SJCRH30 (cell line): ENCODE measurements at regions not wholly inside any gene's neighbourhood (a gene's known extent, or its start where the extent isn't known, plus 50 kb on each side); places are given as distances from the start of the nearest gene placed in this dataset.
"Not testable (repeated sequence)": the region's sequence is repeated elsewhere in the genome, so short reads cannot be mapped to it uniquely, and the experiment has no call there.

ENCODE experiments used
- DNase-seq, 2 experiments: peaks; one replicate each; pipeline ENCODE4 v3.0.0-alpha.2; 2015 to 2020
- H3K27ac ChIP-seq: fragments of 250-450 bp; sonication (Bioruptor Pico); 2 replicates; pipeline ENCODE4 v1.5.1; 2020; ENCODE audit warnings: mild to moderate bottlenecking, moderate library complexity
- H3K27me3 ChIP-seq: fragments of 250-450 bp; sonication (Bioruptor Pico); 2 replicates; pipeline ENCODE4 v1.5.1; 2020; ENCODE audit warnings: mild to moderate bottlenecking, moderate library complexity
- H3K36me3 ChIP-seq: fragments of 250-450 bp; sonication (Bioruptor Pico); 2 replicates; pipeline ENCODE4 v1.5.1; 2020; ENCODE audit warnings: mild to moderate bottlenecking, moderate library complexity
- H3K4me1 ChIP-seq: fragments of 250-450 bp; sonication (Bioruptor Pico); 2 replicates; pipeline ENCODE4 v1.5.1; 2020; ENCODE audit warnings: mild to moderate bottlenecking, moderate library complexity
- H3K4me3 ChIP-seq: fragments of 250-450 bp; sonication (Bioruptor Pico); 2 replicates; pipeline ENCODE4 v1.5.1; 2020; ENCODE audit warnings: mild to moderate bottlenecking, moderate library complexity
- H3K9me3 ChIP-seq: fragments of 250-450 bp; sonication (Bioruptor Pico); replicated peaks from 2 replicates; pipeline ENCODE4 v1.5.1; 2020; ENCODE audit warnings: mild to moderate bottlenecking, moderate library complexity

- Histone ChIP-seq H3K27me3 (no peaks in the 10 kb centered on the region), H3K27ac (no peak overlapping the region), H3K4me1 (no peaks in the 10 kb centered on the region), H3K36me3 (no peaks in the 10 kb centered on the region), H3K9me3 (no peaks in the 10 kb centered on the region), H3K4me3 (no peak overlapping the region)
- no peak for DNase-seq
These were observed 82.3 kb downstream of the MAGEE1 start for GRCh38 chrX:76509775-76510174.

- Histone ChIP-seq H3K4me3 (no peak overlapping the region), H3K9me3 (no peaks in the 10 kb centered on the region), H3K27ac (no peak overlapping the region), H3K4me1 (no peaks in the 10 kb centered on the region), H3K27me3 (no peaks in the 10 kb centered on the region), H3K36me3 (no peaks in the 10 kb centered on the region)
- DNase-seq, result no peak
These were observed 90.0 kb downstream of the MAGEE1 start for GRCh38 chrX:76517544-76517943.

GRCh38 chrX:76520273-76521054 is 93.0 kb downstream of the MAGEE1 start:
- no peaks in the 10 kb centered on the region for H3K27me3 ChIP-seq
- no peaks in the 10 kb centered on the region for H3K9me3 ChIP-seq
- H3K27ac ChIP-seq, result no peak overlapping the region
- no peaks in the 10 kb centered on the region for H3K36me3 ChIP-seq
- no peak for DNase-seq
- no peaks in the 10 kb centered on the region for H3K4me1 ChIP-seq
- H3K4me3 ChIP-seq, result no peak overlapping the region

GRCh38 chrX:76535675-76536074 is 108.2 kb downstream of the MAGEE1 start:
- DNase-seq, H3K4me1 ChIP-seq, H3K9me3 ChIP-seq, H3K36me3 ChIP-seq, H3K27me3 ChIP-seq, H3K27ac ChIP-seq, H3K4me3 ChIP-seq: not testable (repeated sequence)

- Histone ChIP-seq H3K27me3 (no peaks in the 10 kb centered on the region), H3K36me3 (no peaks in the 10 kb centered on the region), H3K4me3 (no peak overlapping the region), H3K4me1 (no peaks in the 10 kb centered on the region), H3K9me3 (no peaks in the 10 kb centered on the region), H3K27ac (no peak overlapping the region)
- peak in 1 of 2 experiments; percentile 3 for DNase-seq
These were observed 111.3 kb downstream of the MAGEE1 start for GRCh38 chrX:76538860-76539259.

- not testable (repeated sequence) for H3K4me3 ChIP-seq, H3K4me1 ChIP-seq, H3K27me3 ChIP-seq, H3K27ac ChIP-seq, H3K36me3 ChIP-seq, H3K9me3 ChIP-seq, DNase-seq
These were observed 115.9 kb downstream of the MAGEE1 start for GRCh38 chrX:76543381-76543780.

GRCh38 chrX:76550016-76550415 is 122.5 kb downstream of the MAGEE1 start:
- no peak overlapping the region for H3K4me3 ChIP-seq
- H3K36me3 ChIP-seq, result no peaks in the 10 kb centered on the region
- no peak for DNase-seq
- no peak overlapping the region for H3K27ac ChIP-seq
- no peaks in the 10 kb centered on the region for H3K27me3 ChIP-seq
- H3K4me1 ChIP-seq, result no peaks in the 10 kb centered on the region
- no peaks in the 10 kb centered on the region for H3K9me3 ChIP-seq

- Histone ChIP-seq H3K4me1 (no peaks in the 10 kb centered on the region), H3K9me3 (no peaks in the 10 kb centered on the region), H3K4me3 (no peak overlapping the region), H3K27me3 (no peaks in the 10 kb centered on the region), H3K36me3 (no peaks in the 10 kb centered on the region), H3K27ac (no peak overlapping the region)
- DNase-seq, result no peak
These were observed 127.8 kb downstream of the MAGEE1 start for GRCh38 chrX:76555269-76555668.

GRCh38 chrX:76555816-76556215 is 128.3 kb downstream of the MAGEE1 start:
- no peak overlapping the region for H3K27ac ChIP-seq
- no peak overlapping the region for H3K4me3 ChIP-seq
- H3K36me3 ChIP-seq, result no peaks in the 10 kb centered on the region
- H3K9me3 ChIP-seq, result no peaks in the 10 kb centered on the region
- no peaks in the 10 kb centered on the region for H3K4me1 ChIP-seq
- H3K27me3 ChIP-seq, result no peaks in the 10 kb centered on the region
- DNase-seq, result peak; percentile 51 to 77

GRCh38 chrX:76564842-76565241 is 137.3 kb downstream of the MAGEE1 start:
- not testable (repeated sequence) for H3K4me1 ChIP-seq, H3K27ac ChIP-seq, H3K9me3 ChIP-seq, H3K4me3 ChIP-seq, H3K27me3 ChIP-seq, DNase-seq, H3K36me3 ChIP-seq

GRCh38 chrX:76605390-76605789 is 177.9 kb downstream of the MAGEE1 start:
- no peak overlapping the region for H3K27ac ChIP-seq
- H3K4me1 ChIP-seq, result no peaks in the 10 kb centered on the region
- no peaks in the 10 kb centered on the region for H3K27me3 ChIP-seq
- H3K36me3 ChIP-seq, result no peaks in the 10 kb centered on the region
- DNase-seq, result no peak
- no peak overlapping the region for H3K4me3 ChIP-seq
- H3K9me3 ChIP-seq, result no peaks in the 10 kb centered on the region

GRCh38 chrX:76617020-76617419 is 189.5 kb downstream of the MAGEE1 start:
- DNase-seq, result no peak
- H3K27ac ChIP-seq, result no peak overlapping the region
- no peaks in the 10 kb centered on the region for H3K27me3 ChIP-seq
- H3K4me1 ChIP-seq, result no peaks in the 10 kb centered on the region
- H3K4me3 ChIP-seq, result no peak overlapping the region
- H3K36me3 ChIP-seq, result no peaks in the 10 kb centered on the region
- H3K9me3 ChIP-seq, result no peaks in the 10 kb centered on the region

GRCh38 chrX:76643590-76643989 is 216.1 kb downstream of the MAGEE1 start:
- DNase-seq, result no peak
- Histone ChIP-seq H3K36me3 (no peaks in the 10 kb centered on the region), H3K9me3 (no peaks in the 10 kb centered on the region), H3K27me3 (no peaks in the 10 kb centered on the region), H3K27ac (no peak overlapping the region), H3K4me3 (no peak overlapping the region), H3K4me1 (no peaks in the 10 kb centered on the region)

- not testable (repeated sequence) for H3K4me3 ChIP-seq, H3K9me3 ChIP-seq, H3K27ac ChIP-seq, H3K4me1 ChIP-seq, H3K27me3 ChIP-seq, H3K36me3 ChIP-seq, DNase-seq
These were observed 223.9 kb downstream of the MAGEE1 start for GRCh38 chrX:76651369-76651768.

- Histone ChIP-seq H3K27me3 (no peaks in the 10 kb centered on the region), H3K4me3 (no peak overlapping the region), H3K4me1 (no peaks in the 10 kb centered on the region), H3K9me3 (no peaks in the 10 kb centered on the region), H3K27ac (no peak overlapping the region), H3K36me3 (no peaks in the 10 kb centered on the region)
- no peak for DNase-seq
These were observed 230.0 kb downstream of the MAGEE1 start for GRCh38 chrX:76657499-76657898.
